Type B pancreatic cell (in vitro differentiated cells): ENCODE measurements at regions not wholly inside any gene's neighbourhood (a gene's known extent, or its start where the extent isn't known, plus 50 kb on each side); places are given as distances from the start of the nearest gene placed in this dataset.

Experiments
- DNase-seq: peaks from one replicate; pipeline ENCODE4 v3.0.0; 2021; ENCODE audit warnings: mixed read lengths; ENCODE audit not compliant: unreplicated experiment; ENCODE audit errors: extremely low spot score
- H3K27ac Mint-ChIP-seq: 2 replicates; pipeline ENCODE4 v1.8.0; 2021; ENCODE audit warnings: mild to moderate bottlenecking, mixed read lengths
- H3K27me3 Mint-ChIP-seq: 2 replicates; pipeline ENCODE4 v1.8.0; 2021; ENCODE audit warnings: mixed read lengths
- H3K36me3 Mint-ChIP-seq: 2 replicates; pipeline ENCODE4 v1.8.0; 2021; ENCODE audit warnings: mixed read lengths
- H3K4me1 Mint-ChIP-seq: one replicate; pipeline ENCODE4 v1.8.0; 2021; ENCODE audit warnings: mixed read lengths; ENCODE audit not compliant: unreplicated experiment
- H3K4me3 Mint-ChIP-seq: 2 replicates; pipeline ENCODE4 v1.8.0; 2021; ENCODE audit warnings: mild to moderate bottlenecking, mixed read lengths
- H3K9me3 Mint-ChIP-seq: 2 replicates; pipeline ENCODE4 v1.8.0; 2021; ENCODE audit warnings: mixed read lengths
- TF ChIP-seq, protein P1 (sequence below): fragments of 200-600 bp; sonication (generic); conservative IDR thresholded peaks from 2 replicates; pipeline ENCODE4 v1.5.0; 2021; ENCODE audit warnings: antibody characterized with exemption, mild to moderate bottlenecking

DNA sequence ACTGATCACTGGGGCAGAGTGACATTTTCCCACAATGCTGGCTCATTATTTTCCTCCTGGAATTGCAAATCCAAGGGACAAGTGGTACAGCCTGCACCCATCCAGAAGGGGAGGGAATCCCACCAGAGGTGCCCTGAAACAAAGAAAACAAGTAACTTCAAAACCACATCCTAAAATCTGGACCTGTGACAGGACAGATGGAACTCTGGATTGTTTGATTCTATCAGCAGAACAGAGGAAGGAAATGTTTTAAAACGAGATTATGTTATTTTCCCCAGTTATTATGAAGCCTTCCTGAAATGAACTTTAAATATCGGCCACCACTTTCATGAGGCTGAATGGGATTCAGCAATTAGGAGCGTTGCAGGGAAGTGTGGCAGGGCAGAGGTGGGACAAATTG lies 62.2 kb upstream of the ECHDC3 start:
- Mint-ChIP-seq H3K9me3 (peaks cover 5% of the 10 kb centered on the region), H3K36me3 (no peaks in the 10 kb centered on the region), H3K4me3 (no peak overlapping the region), H3K4me1 (peaks cover 18% of the 10 kb centered on the region), H3K27ac (no peak overlapping the region), H3K27me3 (no peaks in the 10 kb centered on the region)
- DNase-seq, result no peak
- TF ChIP-seq, protein P1, sequence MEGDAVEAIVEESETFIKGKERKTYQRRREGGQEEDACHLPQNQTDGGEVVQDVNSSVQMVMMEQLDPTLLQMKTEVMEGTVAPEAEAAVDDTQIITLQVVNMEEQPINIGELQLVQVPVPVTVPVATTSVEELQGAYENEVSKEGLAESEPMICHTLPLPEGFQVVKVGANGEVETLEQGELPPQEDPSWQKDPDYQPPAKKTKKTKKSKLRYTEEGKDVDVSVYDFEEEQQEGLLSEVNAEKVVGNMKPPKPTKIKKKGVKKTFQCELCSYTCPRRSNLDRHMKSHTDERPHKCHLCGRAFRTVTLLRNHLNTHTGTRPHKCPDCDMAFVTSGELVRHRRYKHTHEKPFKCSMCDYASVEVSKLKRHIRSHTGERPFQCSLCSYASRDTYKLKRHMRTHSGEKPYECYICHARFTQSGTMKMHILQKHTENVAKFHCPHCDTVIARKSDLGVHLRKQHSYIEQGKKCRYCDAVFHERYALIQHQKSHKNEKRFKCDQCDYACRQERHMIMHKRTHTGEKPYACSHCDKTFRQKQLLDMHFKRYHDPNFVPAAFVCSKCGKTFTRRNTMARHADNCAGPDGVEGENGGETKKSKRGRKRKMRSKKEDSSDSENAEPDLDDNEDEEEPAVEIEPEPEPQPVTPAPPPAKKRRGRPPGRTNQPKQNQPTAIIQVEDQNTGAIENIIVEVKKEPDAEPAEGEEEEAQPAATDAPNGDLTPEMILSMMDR, result no peak

DNA sequence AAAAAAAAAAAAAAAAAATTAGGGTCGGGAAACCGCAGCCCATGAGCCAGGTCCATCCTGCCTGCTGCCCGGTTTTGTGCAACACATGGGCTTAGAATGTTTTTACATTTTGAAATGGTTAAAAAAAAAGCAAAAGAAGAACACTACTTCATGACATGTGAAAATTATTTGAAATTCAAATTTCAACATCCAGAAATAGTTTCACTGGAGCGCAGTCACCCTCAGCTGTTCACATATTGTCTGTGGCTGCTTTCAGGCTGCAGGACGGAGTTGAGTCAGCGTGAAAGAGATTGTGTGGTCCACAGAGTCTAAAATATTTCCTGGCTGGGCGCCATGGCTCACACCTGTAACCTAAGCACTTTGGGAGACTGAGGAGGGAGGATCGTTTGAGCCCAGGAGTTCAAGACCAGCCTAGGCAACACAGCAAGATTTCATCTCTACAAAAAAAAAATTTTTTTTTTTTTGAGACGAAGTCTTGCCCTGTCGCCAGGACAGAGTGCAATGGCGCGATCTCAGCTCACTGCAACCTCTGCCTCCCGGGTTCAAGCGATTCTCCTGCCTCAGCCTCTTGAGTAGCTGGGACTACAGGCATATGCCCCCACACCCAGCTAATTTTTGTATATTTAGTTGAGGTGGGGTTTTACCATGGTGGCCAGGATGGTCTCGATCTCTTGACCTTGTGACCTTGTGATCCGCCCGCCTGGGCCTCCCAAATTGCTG lies 63.9 kb upstream of the ECHDC3 start:
- TF ChIP-seq, protein P1, result no peak
- Mint-ChIP-seq H3K9me3 (no peaks in the 10 kb centered on the region), H3K4me1 (peaks cover 16% of the 10 kb centered on the region), H3K27me3 (peaks cover 1% of the 10 kb centered on the region), H3K27ac (no peak overlapping the region), H3K4me3 (no peak overlapping the region), H3K36me3 (no peaks in the 10 kb centered on the region)
- DNase-seq, result no peak

DNA sequence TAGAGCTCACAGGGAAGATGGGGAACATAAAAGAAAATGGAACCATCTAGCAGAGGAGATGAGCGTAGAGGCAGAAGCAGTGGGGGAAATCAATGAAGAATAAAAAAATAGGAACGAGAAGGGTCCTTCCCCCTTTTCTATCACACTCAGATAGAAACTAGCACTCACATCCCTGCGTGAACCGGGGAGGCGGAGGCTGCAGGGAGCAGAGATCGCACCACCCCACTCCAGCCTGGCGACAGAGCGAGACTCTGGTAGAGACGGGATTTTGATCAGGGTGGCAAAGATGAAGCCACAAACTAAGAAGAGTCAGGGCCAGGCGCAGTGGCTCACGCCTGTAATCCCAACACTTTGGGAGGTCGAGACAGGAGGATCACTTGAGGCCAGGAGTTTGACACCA lies 64.7 kb upstream of the ECHDC3 start:
- H3K27me3 Mint-ChIP-seq, result peaks cover 3% of the 10 kb centered on the region
- no peaks in the 10 kb centered on the region for H3K36me3 Mint-ChIP-seq
- H3K9me3 Mint-ChIP-seq, result no peaks in the 10 kb centered on the region
- no peak overlapping the region for H3K4me3 Mint-ChIP-seq
- TF ChIP-seq, protein P1, result no peak
- no peak for DNase-seq
- H3K27ac Mint-ChIP-seq, result no peak overlapping the region
- peaks cover 14% of the 10 kb centered on the region for H3K4me1 Mint-ChIP-seq

DNA sequence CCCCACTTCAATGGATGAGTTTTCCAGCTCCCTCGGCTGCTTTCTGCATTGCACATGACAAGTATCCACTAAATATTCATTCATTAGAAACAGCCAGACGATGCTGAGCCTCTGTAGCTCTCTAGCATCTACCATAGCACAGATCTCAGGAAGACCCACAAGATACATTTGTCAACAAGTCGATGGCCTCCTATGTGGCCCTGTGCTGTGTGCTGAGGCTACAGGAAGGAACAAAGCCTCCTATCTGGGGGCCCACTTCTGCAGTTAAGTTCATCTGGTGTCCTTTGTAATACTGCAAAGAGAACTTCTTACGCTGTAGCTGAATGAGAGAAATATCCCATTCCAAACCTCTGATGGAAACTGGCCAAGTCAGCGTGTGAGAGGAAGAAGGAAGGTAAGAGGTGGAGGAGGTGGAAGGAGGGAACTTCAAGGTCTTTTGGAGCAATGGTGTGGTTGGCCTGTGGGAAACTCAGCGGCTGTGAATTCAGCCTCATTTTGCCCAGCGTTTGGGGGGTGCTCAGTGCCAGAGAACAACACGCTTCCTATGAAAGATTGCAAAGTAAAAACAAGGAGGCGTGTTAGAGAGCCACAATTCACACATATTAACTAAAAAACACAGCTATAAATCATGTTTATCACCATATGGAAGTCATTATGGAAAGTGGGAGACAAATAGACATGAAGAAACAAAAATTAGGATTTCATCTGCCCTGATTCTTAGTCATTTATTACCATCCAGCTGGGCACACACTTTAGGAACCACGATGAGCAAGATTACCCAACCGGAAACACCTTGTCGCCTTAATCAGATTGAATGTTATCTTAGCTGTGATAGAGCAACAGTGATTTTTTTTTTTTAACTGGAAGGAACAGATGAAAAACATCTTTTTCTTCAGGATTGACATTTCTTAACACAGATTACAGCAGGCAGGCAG lies 62.2 kb upstream of the USP6NL start:
- no peaks in the 10 kb centered on the region for H3K36me3 Mint-ChIP-seq
- no peak for DNase-seq
- H3K4me1 Mint-ChIP-seq, result peaks cover 14% of the 10 kb centered on the region
- TF ChIP-seq, protein P1, result no peak
- H3K9me3 Mint-ChIP-seq, result no peaks in the 10 kb centered on the region
- no peak overlapping the region for H3K4me3 Mint-ChIP-seq
- H3K27ac Mint-ChIP-seq, result peak overlapping the region; percentile 2
- peaks cover 3% of the 10 kb centered on the region for H3K27me3 Mint-ChIP-seq

DNA sequence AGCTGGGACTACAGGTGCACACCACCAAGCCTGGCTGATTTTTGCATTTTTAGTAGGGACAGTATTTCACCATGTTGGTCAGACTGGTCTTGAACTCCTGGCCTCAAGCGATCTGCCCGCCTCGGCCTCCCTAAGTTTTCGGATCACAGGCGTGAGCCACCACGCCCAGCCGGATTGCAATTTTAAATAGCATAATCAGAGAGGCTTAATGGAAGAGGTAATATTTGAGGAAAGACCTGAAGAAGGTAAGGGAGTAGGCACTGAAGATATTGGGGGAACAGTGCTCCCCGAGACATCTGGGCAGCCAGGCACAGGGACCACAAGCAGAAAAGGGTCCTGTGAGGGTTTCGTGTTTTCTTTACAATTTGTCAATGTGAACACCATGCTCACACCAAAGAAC lies 61.4 kb upstream of the USP6NL start:
- H3K9me3 Mint-ChIP-seq, result no peaks in the 10 kb centered on the region
- TF ChIP-seq, protein P1, result no peak
- H3K4me1 Mint-ChIP-seq, result peaks cover 14% of the 10 kb centered on the region
- H3K27me3 Mint-ChIP-seq, result peaks cover 3% of the 10 kb centered on the region
- no peak for DNase-seq
- peak overlapping the region; percentile 2 for H3K27ac Mint-ChIP-seq
- no peak overlapping the region for H3K4me3 Mint-ChIP-seq
- H3K36me3 Mint-ChIP-seq, result no peaks in the 10 kb centered on the region
